ENCODE measurements at regions not wholly inside any gene's neighbourhood (a gene's known extent, or its start where the extent isn't known, plus 50 kb on each side); places are given as distances from the start of the nearest gene placed in this dataset.

- DNase-seq (ENCODE audit: low read depth), result no peak
- no peak overlapping the region for H3K4me3 ChIP-seq (ENCODE audit: low read depth, low read length)
- TF ChIP-seq CTCF (IDR thresholded peaks at IDR 0.05; ENCODE audit: low read depth, low read length) (no peak), MYC (IDR thresholded peaks at IDR 0.05; ENCODE audit: low read depth, low read length) (no peak), MAX (IDR thresholded peaks at IDR 0.05; ENCODE audit: low read depth, low read length) (no peak), POLR2A (IDR thresholded peaks at IDR 0.05; ENCODE audit: extremely low read depth, insufficient read length) (no peak)
Observed at GRCh38 chr4:85369703-85370380, 105.1 kb upstream of the ARHGAP24 start.

GRCh38 chr4:85370400-85371032, 104.4 kb upstream of the ARHGAP24 start:
- TF ChIP-seq MYC (IDR thresholded peaks at IDR 0.05; ENCODE audit: low read depth, low read length) (no peak), CTCF (IDR thresholded peaks at IDR 0.05; ENCODE audit: low read depth, low read length) (peak; percentile 69)
- peak; percentile 69 for DNase-seq (ENCODE audit: low read depth)
- H3K4me3 ChIP-seq (ENCODE audit: low read depth, low read length), result no peak overlapping the region

GRCh38 chr4:85372966-85373365, 102.0 kb upstream of the ARHGAP24 start:
- no peak for TF ChIP-seq MAX (IDR thresholded peaks at IDR 0.05; ENCODE audit: low read depth, low read length)
- no peak for TF ChIP-seq CTCF (IDR thresholded peaks at IDR 0.05; ENCODE audit: low read depth, low read length)
- H3K4me3 ChIP-seq (ENCODE audit: low read depth, low read length), result no peak overlapping the region
- DNase-seq (ENCODE audit: low read depth), result no peak

GRCh38 chr4:85376285-85376684, 98.7 kb upstream of the ARHGAP24 start:
- H3K4me3 ChIP-seq (ENCODE audit: low read depth, low read length), result no peak overlapping the region
- TF ChIP-seq MYC (IDR thresholded peaks at IDR 0.05; ENCODE audit: low read depth, low read length) (no peak), POLR2A (IDR thresholded peaks at IDR 0.05; ENCODE audit: extremely low read depth, insufficient read length) (no peak), MAX (IDR thresholded peaks at IDR 0.05; ENCODE audit: low read depth, low read length) (no peak), CTCF (IDR thresholded peaks at IDR 0.05; ENCODE audit: low read depth, low read length) (no peak)
- no peak for DNase-seq (ENCODE audit: low read depth)

- H3K4me3 ChIP-seq (ENCODE audit: low read depth, low read length), result no peak overlapping the region
- TF ChIP-seq MYC (IDR thresholded peaks at IDR 0.05; ENCODE audit: low read depth, low read length), result no peak
- no peak for TF ChIP-seq POLR2A (IDR thresholded peaks at IDR 0.05; ENCODE audit: extremely low read depth, insufficient read length)
- no peak for TF ChIP-seq MAX (IDR thresholded peaks at IDR 0.05; ENCODE audit: low read depth, low read length)
- no peak for TF ChIP-seq CTCF (IDR thresholded peaks at IDR 0.05; ENCODE audit: low read depth, low read length)
- DNase-seq (ENCODE audit: low read depth), result no peak
Observed at GRCh38 chr4:85381968-85382367, 93.0 kb upstream of the ARHGAP24 start.
